ENCODE measurements at regions not wholly inside any gene's neighbourhood (a gene's known extent, or its start where the extent isn't known, plus 50 kb on each side); places are given as distances from the start of the nearest gene placed in this dataset.

DNA sequence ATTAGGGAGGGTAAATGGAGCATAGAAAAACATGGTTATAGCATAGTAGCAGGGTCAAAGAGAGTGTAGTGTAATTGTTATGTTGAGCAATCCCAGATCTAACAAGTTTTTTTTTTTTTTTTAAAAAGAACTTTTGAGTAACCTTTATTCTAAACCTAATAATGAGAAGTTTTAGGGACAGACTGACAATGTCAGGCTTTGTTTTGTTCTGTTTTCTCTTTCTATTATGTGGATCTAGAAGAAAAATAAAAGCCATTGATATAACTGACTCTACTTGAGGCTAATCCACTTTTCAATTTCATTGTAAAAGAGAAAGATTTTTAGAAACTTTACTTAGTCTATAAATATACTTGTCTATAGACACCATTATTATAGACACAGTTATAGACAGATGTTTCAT is 200.0 kb downstream of the FAM170A start:
- TF ChIP-seq, protein P1, sequence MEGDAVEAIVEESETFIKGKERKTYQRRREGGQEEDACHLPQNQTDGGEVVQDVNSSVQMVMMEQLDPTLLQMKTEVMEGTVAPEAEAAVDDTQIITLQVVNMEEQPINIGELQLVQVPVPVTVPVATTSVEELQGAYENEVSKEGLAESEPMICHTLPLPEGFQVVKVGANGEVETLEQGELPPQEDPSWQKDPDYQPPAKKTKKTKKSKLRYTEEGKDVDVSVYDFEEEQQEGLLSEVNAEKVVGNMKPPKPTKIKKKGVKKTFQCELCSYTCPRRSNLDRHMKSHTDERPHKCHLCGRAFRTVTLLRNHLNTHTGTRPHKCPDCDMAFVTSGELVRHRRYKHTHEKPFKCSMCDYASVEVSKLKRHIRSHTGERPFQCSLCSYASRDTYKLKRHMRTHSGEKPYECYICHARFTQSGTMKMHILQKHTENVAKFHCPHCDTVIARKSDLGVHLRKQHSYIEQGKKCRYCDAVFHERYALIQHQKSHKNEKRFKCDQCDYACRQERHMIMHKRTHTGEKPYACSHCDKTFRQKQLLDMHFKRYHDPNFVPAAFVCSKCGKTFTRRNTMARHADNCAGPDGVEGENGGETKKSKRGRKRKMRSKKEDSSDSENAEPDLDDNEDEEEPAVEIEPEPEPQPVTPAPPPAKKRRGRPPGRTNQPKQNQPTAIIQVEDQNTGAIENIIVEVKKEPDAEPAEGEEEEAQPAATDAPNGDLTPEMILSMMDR (IDR thresholded peaks at IDR 0.05), result no peak
- TF ChIP-seq EP300 (IDR thresholded peaks at IDR 0.05) (no peak), POLR2A (IDR thresholded peaks at IDR 0.05) (no peak)
